ENCODE measurements at regions not wholly inside any gene's neighbourhood (a gene's known extent, or its start where the extent isn't known, plus 50 kb on each side); places are given as distances from the start of the nearest gene placed in this dataset.
"Not testable (repeated sequence)": the region's sequence is repeated elsewhere in the genome, so short reads cannot be mapped to it uniquely, and the experiment has no call there.

DNA sequence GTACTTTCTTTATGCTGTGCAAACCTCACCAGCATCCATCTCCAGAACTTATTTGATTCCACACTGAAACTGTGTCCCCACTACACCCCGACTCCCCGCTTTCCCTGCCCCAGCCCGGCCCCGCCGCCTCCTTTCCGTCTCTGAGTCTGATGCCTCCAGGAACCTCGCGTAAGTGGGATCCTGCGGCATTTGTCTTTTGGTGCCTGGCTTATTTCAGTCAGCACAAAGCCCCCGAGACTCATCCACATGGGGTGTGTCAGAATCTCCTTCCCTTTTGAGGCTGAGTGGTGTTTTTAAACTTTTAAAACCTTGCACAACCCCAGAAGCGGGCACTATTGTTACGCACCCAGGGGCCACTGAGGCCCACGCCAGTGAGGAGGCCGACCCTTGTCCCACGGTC is 214.4 kb downstream of the BANP start:
- DNase-seq: not testable (repeated sequence)

DNA sequence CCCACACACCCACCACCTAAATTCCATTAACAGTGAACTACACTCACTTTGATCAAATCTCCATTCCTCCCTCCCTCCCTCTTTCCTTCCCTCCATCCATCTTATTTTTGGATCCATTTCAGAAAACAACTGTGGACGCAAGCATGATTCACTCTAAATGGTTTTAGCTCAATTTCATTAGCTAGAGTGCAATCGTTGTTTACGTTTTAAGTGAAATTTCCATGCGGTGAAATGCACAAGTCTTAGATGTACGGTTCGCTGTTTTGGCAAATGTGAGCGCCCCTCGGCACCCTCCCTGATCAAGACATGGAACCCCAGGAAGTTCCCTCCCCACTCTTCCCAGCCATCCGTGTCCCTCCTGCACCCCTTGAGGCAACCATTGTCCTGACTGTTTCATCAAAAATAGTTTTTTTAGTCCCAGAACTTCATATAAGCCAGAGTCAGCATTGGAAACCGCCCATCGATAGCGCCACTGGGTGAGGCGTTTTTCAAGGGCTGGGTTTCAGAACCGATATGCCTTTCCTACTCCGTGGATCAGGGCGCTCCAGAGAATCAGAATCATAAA is 215.1 kb downstream of the BANP start:
- DNase-seq: not testable (repeated sequence)

DNA sequence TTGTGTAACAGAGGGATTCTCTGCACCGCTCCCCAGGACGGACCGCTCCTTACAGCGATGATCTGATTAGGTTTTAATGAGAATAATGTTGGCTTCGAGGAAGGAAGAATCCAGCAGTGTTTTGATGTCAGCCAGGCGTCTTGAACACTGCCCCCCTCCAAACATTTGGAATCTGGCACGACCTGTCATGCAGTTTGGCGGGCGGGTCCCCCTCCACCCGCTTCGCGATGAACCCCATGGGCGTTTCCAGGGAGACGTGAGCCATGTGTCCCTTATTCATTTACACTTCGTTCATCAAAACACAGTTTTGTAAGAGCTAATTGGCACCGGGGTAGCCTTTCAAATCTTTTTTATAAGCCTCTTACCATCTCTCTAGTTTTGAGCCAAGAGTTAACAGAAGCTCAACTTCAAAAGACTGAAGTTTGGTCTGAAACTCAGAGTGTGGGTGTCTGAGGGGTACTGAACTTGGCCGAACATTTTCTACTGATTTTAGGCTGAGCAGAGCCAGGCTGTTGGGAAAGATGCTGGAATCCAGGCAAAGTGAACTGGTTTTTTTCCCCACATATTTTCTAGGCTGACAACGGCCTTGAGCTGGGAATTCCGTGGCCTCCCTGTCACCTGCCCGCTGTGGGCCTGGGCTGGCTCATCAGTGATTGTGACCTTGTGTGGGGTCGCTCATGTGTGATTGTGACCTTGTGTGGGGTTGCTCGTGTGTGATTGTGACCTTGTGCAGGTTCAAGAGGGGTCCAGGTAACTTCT is 214.8 kb upstream of the ZNF469 start:
- not testable (repeated sequence) for DNase-seq

DNA sequence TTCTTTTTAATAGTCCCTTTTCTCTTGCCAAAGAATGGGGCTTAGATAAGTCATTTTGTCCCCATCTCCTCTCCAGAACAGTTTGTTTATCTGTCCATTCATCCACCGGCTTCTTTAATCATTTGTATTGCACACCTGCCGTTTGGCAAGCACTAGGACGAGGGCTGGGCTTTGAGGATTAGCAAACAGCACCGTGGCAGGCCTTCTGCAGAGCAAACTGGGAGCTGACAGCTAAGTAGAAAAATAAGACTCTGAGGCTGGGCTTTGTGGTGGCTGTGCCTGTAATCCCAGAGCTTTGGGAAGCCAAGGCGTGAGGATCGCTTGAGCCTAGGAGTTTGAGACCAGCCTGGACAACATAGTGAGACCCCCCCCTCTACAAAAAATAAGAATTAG is 214.2 kb upstream of the ZNF469 start:
- DNase-seq: not testable (repeated sequence)

DNA sequence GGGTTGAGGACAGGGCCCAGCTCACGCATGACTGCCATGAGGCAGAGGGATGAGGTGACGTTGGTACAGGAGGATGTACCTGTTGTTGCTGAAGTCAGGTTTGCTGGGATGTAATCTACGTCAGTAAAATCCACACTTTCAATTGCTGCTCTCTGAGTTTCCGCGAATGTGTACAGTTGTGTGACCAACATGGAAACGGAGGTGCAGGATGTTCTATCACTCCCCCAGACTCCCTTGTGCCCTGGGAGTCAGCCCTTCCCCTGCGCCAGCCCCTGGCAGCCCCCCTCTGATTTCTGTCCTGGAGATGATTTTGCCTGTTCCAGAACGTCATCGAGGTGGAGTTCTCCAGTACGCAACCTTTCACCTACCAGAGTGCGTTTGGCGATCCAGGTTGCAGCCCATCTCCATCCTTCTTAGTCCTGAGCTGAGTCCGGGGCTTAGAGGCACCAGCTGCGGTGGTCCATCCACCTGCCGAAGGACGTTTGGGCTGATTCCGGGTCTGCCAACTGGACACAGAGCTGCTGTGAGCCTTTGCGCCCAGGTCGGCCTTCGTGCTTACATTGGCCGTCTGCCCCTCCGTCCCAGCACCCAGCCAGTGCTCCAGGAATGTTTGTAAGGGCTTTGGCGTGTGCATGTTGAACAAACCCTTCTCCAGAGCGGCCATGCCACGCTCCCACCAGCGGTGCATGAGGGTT is 213.5 kb upstream of the ZNF469 start:
- DNase-seq: not testable (repeated sequence)

DNA sequence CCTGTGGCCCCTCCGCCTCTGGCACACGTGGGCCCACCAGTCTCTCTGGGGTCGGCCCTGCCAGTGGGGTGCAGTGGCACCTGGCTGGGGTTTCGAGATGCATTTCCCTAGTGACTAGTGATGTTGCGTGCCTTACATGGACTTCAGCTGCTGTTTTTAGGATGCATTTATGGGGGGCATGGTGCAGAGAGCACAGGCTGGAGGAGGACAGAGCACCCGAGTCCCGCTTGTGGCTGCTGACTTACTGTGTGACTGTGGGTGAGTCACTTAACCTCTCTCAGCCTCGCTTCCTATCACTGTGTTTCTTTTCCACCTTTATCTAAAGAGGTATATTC is 213.0 kb upstream of the ZNF469 start:
- DNase-seq: not testable (repeated sequence)

DNA sequence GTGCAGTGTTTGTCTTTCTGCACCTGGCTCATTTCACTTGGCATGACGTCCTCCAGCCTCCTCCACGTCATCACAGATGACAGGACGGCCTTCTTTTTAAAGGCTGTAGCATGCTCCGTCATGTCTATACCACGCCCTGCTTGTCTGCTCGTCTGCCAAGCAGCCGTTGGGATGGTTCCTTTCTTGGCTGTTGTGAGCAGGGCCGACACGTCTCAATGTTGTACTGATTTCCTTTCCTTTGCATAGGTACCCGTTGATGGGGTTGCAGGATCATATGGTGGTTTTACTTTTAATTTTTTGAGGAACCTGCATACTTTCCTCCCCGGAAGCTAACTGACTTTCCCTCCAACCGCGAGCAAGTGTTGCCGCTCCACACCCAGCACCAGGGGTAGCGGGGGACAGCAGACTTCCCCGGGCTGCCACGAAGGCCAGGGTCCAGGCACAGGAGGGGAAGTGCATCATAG is 212.2 kb upstream of the ZNF469 start:
- no peak for DNase-seq

DNA sequence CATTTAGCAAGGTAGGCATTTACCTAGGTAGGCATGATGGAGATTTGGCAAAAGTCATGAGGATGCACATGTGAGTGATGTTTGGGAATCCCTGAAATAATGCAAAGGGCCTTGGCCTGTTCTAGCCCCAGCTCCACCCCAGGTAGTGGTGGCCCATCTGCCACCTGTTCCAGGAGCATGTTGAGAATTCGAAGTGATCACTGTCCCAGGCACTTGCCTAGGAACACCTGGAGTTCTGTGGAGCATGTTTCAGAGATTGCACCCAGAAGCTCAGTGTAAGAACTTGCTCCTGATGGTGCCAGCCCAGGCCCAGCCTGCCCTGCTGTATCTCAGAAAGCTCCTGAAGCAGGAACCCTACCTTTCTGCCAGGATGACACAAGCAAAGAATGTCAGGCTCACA is 211.6 kb upstream of the ZNF469 start:
- not testable (repeated sequence) for DNase-seq

DNA sequence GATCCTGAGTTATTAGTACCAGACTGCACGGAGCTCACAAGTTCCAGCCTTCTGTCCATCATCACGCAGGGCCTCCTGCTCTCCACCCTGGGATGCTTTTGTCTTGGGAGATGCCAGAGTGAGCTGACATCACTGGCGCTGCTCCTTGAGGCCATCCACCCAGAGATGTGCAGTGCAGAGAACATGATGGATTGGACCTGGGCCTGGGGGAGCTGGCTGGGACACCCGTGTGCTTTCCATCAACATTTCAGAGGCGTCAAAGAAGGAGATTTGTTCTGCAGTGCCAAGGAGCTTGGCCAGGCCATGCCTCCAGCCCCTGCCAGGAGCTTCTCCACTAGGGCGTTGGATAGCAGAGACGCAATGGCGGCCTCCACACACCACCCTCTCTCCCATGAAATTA is 206.6 kb upstream of the ZNF469 start:
- not testable (repeated sequence) for DNase-seq

DNA sequence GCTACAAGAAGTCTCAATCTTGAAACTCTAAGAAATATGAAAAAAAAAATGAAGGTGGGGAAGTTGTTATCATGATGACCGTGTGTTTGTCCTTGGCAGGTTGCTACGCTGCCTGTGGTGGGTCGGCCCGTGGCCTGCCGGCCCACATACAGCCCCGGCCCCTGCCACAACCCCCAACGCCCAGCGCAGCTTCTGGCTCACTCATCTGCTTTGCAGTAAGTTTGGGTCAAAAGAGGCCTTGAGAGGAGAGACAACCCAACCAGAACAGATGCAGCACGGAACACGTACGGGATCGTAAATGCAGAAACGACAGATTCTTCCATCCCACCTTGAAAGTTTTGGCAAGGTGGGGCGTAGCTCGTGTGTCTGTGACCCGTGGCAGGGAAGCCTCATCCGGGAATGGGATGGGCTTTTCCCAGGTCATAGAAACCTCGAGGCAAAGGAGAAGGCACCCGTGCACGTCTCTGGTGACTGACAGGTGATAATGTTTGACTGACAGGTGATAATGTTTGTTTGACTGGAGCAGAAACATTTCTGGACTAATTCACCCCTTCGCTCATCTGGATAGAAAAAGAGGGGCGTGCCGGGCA is 206.1 kb upstream of the ZNF469 start:
- not testable (repeated sequence) for DNase-seq

DNA sequence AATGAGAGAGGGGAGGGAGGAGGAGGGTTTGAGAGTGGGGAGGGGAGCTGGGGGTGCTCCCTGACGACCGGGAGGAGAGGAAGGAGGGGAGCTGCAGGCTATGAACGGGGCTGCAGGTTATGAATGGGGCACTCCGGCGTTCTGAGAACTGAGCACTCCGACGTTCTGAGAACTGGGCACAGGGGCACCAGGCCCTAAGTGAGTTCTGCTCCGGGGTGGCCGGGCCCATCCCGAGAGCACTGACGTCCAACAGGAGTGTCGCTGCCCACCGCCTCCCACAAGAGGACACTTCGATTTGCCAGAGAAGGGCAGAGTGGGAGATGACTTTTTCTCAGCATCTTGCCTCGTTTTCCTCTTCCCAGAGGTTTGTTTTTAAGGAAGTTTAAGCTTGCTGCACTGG is 204.5 kb upstream of the ZNF469 start:
- not testable (repeated sequence) for DNase-seq

DNA sequence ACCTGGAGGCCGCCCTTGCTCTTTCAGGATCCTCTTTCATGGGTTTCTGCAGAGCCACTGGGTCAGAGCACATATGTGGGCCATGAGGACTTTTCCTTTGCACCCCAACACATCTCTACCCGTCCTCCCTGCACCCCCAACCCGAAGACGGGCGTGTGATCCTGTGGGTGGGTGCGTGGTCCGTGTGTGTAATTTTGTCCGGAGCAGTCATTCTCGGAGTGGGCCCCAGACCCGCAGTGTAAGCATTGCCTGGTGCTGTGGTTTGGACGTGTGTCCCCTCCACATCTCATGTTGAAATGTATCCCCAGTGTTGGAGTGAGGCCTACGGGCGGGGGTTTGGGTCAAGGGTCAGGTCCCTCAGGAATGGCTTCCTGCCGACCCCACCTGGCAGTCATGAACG is 203.9 kb upstream of the ZNF469 start:
- not testable (repeated sequence) for DNase-seq

DNA sequence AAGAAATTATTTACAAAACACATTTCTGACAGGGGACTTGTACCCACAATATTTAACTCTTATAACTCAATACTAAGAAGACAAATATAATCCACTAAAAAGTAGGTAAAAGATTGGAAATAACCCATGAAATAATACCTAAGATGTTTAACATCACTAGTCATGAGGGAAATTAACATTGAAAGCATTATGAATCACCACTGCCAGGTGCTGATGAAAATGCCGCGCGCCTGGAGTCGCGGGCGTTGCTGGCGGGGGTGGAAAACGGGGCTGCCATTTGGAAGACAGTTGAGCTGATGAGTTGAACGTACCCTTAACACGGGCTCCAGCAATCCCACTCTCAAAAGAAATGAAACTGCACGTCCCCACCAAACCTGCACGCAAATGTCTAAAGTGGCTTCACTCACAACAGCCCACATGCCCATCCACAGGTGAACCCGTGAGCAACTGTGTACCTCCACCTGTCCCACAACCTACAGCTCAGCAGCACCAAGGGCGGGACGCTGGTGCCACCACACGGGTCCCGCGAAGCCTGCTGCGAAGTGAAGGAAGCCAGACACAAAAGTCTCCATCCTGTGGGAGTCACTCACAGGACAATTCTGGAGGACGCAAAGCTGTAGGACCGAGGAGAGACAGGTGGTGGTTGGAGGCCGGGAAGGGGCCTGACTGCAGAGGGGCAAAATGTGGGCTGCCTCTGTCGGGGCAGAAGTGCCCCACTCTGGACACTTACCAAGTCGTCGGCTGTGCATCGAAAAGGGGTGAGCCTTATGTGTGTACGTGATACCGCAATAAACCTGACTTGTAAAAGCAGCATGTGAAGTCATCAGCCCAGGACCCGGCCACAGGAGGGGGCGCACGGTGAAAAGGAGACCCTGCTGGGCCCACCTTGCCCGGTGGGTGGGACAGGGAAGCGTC is 199.5 kb upstream of the ZNF469 start:
- not testable (repeated sequence) for DNase-seq

DNA sequence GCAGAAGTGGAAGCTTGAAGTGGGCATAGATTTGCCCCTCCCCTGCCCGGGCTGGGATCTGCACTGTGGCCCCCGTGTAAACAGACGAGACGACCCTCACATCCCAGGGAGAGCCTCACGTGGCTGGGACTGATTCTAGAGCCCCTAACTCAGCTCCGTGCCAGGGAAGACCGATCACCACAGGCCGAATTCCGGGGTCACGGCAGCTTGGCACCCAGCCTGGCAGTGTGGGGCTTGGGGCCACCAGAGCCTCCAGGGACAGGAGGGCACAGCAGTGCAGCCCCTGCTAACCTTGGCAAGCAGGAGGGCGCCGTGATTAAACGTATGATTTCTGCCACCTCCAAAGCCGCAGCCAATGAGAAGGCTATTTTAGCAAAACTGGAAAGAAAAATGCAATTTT is 198.7 kb upstream of the ZNF469 start:
- not testable (repeated sequence) for DNase-seq

DNA sequence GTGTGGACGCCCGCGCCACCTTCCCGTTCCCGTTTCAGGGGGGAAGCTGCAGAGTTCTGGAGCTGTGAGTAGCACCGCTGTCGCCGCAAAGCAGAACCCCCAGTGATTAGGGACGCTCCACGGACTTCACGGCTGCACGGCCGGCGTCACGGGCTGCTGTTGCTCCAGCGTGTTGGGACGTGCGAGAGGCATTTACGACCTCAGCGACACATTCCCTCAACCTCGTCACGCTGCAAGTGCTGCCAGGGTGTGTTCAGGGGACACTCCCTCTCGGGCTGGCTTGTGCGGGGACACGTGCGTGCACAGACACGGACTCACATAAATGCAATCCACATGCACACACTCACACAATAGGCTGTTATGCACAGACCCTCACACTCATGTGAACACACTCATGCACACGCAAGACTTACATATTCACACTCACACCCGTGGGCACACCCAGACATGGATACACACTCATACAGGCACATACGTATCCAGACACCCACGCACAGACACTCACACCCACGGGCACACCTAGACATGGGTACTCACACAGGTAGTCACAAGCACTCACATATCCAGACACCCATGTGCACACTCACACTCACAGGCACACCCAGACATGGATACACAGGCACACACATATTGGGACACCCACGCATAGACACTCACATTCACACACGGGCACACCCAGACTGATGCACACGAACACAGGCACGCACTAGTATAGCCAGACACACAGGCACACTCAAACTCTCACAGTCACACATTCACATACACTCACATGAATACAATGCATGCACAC is 198.0 kb upstream of the ZNF469 start:
- DNase-seq: not testable (repeated sequence)

DNA sequence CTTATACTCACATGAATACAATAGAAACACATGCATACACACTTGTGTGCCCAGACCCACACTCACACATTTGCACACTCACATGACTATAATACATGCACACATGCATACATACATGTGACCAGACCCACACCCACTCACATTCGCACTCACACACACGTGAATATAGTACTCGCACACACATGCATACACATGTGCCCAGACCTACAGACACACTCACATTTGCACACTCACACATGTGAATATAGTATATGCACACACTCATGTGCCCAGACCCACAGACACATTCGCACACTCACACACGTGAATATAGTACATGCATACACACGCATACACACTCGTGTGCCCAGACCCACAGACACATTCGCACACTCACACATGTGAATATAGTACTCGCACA is 197.4 kb upstream of the ZNF469 start:
- DNase-seq: not testable (repeated sequence)

DNA sequence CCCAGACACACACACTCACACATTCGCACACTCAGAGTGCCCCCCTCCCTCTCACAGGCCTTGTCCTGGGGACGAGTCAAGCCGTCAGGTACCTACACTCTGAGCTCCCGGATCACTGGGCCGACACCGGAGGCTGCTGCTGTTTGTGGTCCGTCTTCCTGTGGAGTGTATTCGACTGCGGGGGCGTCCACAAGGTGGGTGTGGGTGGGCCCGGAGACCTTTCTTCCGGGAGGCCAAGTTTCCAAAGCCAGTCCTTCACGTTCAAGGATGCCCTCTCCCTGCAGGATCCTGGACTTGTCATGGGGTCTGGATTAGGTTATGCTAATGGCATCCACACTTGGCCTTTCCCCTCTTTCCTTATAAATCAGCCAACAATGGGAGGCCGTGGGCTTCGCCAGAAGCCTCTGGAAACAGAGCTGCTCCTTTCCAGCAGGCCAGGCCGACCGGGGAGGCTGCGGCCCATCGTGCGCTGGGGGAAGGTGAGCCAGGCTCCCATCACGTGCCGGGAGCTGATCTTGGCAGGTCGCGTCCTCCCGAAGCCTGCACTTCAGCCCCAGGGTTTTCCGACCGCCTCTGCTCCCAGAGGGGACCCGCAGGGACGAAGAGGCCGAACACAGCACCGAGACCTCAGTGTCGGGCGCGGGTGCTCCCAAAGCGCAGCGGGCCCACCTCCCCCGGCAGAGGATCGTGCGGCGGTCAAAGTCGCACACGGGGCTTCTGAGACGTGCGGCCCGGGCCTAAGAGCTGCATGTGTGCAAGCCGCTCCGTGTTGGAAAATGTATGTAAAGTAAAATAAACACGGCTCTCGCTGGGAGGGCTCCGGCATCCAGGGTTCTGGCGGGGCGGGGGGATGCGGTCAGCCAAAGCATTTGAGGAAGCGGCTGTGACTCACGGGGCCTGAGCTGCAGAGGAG is 196.5 kb upstream of the ZNF469 start:
- DNase-seq: not testable (repeated sequence)

DNA sequence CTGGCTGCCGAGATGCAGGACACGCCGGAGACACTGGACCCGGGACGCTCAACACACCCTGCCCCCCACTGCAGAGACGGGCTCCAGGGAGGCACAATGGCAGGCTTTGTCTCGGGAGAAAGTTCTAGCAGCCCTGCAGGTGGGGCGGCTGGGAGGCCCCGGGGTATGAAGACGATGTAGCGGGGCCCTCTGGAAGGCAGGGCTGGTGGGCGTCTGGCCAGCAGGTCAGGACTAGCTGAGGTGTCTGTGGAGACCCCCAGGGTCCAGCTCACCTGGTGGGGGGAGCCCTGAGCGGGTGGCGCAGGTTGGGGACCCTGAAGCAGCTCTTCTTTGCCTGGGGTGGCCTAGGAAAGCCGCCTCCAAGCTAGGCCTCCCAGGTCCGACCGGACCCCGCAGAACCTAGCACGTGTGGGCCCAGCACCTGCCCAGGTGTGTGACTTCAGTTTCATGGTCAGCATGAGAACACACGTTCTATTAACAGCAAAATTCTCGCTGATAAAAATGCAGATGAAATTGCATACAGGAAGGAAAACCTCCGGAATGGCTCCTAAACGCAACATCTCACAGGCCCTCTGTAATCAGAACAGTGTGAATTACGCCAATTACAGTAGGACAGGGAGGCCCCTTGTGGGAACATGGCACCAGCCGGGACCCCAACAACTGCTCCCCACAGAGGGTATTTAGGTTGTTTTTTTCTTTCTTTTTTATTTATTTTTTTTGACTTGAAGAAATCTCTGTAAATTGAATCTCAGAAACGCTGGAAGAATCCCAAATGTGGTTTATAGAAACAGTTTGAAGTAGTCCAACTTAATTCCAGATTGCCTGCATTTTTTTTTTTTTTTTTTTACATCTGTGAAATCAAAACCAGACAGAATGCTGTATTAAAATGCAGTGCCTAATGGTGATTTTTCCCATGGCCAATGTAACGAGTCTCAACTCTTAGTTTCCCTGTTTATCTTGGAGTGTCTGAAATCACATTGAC is 195.6 kb upstream of the ZNF469 start:
- DNase-seq: not testable (repeated sequence)

All from T-helper 9 cell (primary cell).